ENCODE measurements at regions not wholly inside any gene's neighbourhood (a gene's known extent, or its start where the extent isn't known, plus 50 kb on each side); places are given as distances from the start of the nearest gene placed in this dataset.

DNA sequence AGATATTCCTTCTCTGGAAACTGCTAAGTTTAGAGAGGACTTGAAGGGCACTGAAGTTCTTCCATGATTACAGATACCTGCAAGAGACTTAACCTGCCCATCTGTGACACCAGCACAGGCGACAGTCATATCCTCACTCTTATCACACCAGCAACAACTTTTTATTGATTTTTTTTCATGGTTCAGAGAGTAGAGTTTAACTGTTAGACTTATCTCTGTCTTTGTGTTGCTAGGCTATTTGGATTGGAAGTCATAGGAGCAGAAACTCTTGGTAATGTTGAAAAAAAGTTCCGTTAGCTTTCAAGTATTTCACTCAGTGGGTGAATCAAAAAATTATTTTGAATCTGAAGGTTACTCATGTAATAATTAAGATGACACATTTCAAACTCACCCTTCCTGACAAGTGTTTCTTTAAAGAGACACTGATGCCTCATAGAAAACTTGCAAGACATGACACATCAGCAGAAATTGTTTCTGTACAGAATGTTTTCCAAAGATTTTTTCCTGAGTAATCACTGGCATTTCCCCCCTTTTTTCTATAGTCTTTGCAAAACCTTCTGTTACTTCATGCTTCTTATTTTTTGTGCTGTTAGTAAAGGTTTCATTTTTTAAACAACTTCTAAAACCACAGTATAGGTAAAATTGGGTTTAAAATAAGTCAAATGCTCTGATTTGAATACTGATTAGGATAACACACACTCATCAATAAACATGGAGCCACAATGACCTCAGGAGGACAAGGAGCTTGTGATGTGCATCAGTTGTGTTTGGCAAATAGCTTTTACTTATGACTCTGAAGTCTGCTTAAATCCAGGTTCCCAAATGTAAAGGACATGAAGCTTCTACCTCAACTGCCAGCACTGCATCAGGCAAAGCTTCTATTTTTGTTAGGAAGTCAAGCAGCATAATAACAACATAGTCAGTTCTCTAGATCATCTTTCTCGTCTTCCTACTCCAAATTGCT is 252.9 kb upstream of the MAN1A1 start (continued):
- TF ChIP-seq, protein P1, sequence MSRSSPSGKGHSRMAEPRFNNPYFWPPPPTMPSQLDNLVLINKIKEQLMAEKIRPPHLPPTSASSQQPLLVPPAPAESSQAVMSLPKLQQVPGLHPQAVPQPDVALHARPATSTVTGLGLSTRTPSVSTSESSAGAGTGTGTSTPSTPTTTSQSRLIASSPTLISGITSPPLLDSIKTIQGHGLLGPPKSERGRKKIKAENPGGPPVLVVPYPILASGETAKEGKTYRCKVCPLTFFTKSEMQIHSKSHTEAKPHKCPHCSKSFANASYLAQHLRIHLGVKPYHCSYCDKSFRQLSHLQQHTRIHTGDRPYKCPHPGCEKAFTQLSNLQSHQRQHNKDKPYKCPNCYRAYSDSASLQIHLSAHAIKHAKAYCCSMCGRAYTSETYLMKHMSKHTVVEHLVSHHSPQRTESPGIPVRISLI (tag by site-specific recombination; IDR thresholded peaks at IDR 0.05), result no peak
- TF ChIP-seq ZNF112 (tag by site-specific recombination; IDR thresholded peaks at IDR 0.05), result no peak

DNA sequence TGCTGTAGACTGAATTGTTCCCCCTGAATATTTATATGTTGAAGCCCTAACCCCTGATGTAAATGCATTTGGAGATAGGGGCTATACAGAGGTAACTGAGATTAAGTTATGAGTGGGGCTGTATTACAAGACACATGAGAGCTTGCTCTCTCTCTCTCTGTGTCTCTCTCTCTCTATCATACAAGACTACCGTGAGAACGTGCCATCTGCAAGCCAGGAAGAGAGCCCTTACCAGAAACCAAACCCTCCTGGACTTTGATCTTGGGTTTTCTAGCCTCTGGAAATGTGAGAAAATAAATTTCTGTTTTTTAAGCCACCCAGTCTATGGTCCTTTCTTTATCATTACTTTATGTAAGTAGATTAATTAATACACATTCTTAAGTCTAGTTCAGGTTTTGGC is 249.3 kb upstream of the MAN1A1 start:
- POLR2A ChIA-PET, result no interaction called here
- TF ChIP-seq ZNF157 (tag by site-specific recombination; IDR thresholded peaks at IDR 0.05) (no peak), ZNF169 (tag by site-specific recombination; IDR thresholded peaks at IDR 0.05) (no peak)
- no peaks in the 10 kb centered on the region for H3K4me1 ChIP-seq (ENCODE audit: control insufficient read depth, insufficient read depth, low read length)
- H3K4me3 ChIP-seq (ENCODE audit: low read depth, low read length), result no peak overlapping the region
- no peaks in the 10 kb centered on the region for H3K9me3 ChIP-seq (ENCODE audit: control insufficient read depth, insufficient read depth, low read depth, low read length)
- H3K36me3 ChIP-seq (ENCODE audit: control insufficient read depth in 2 of 2, insufficient read depth in 1 of 2, low read length in 2 of 2), result no peaks in the 10 kb centered on the region
- H3K27ac ChIP-seq (ENCODE audit: extremely low read depth, low read depth, low read length), result no peak overlapping the region
- CTCF ChIA-PET, result no interaction called here

DNA sequence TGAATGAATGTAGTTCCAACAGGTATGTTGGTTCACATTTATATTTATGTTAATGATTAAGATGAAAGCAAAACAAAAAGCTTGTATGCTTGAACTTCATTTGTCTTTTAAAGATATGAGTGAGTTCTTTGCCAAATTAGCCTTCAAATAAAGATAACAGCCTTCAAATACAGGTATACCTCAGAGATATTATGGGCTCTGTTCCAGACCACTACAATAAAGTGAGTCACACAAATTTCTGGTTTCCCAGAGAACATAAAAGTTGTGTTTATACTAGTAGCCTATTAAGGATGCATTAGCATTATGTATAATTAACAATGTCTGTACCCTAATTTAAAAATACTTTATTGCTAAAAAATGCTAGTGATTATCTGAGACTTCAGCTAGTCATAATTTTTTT is 245.3 kb upstream of the MAN1A1 start:
- ChIA-PET CTCF (no interaction called here), POLR2A (no interaction called here)
- Histone ChIP-seq H3K4me3 (ENCODE audit: low read depth, low read length) (no peak overlapping the region), H3K27ac (ENCODE audit: extremely low read depth, low read depth, low read length) (no peak overlapping the region), H3K9me3 (ENCODE audit: control insufficient read depth, insufficient read depth, low read depth, low read length) (no peaks in the 10 kb centered on the region), H3K36me3 (ENCODE audit: control insufficient read depth in 2 of 2, insufficient read depth in 1 of 2, low read length in 2 of 2) (no peaks in the 10 kb centered on the region), H3K4me1 (ENCODE audit: control insufficient read depth, insufficient read depth, low read length) (no peaks in the 10 kb centered on the region)
- TF ChIP-seq ZNF558 (tag by site-specific recombination; IDR thresholded peaks at IDR 0.05) (no peak), ZNF658 (tag by site-specific recombination; IDR thresholded peaks at IDR 0.05) (no peak), KLF16 (tag by site-specific recombination; IDR thresholded peaks at IDR 0.05) (no peak), ZNF146 (tag by site-specific recombination; IDR thresholded peaks at IDR 0.05) (no peak), GLIS2 (tag by site-specific recombination; IDR thresholded peaks at IDR 0.05) (no peak), ZNF202 (tag by site-specific recombination; IDR thresholded peaks at IDR 0.05; ENCODE audit: borderline replicate concordance) (no peak), ZNF266 (tag by site-specific recombination; IDR thresholded peaks at IDR 0.05; ENCODE audit: low read depth) (no peak), MYNN (tag by site-specific recombination; IDR thresholded peaks at IDR 0.05; ENCODE audit: borderline replicate concordance) (no peak), ZNF37A (tag by site-specific recombination; IDR thresholded peaks at IDR 0.05) (no peak)
- TF ChIP-seq, protein P2, sequence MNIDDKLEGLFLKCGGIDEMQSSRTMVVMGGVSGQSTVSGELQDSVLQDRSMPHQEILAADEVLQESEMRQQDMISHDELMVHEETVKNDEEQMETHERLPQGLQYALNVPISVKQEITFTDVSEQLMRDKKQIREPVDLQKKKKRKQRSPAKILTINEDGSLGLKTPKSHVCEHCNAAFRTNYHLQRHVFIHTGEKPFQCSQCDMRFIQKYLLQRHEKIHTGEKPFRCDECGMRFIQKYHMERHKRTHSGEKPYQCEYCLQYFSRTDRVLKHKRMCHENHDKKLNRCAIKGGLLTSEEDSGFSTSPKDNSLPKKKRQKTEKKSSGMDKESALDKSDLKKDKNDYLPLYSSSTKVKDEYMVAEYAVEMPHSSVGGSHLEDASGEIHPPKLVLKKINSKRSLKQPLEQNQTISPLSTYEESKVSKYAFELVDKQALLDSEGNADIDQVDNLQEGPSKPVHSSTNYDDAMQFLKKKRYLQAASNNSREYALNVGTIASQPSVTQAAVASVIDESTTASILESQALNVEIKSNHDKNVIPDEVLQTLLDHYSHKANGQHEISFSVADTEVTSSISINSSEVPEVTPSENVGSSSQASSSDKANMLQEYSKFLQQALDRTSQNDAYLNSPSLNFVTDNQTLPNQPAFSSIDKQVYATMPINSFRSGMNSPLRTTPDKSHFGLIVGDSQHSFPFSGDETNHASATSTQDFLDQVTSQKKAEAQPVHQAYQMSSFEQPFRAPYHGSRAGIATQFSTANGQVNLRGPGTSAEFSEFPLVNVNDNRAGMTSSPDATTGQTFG (tag by site-specific recombination; IDR thresholded peaks at IDR 0.05; ENCODE audit: borderline replicate concordance), result no peak
- TF ChIP-seq, protein P3, sequence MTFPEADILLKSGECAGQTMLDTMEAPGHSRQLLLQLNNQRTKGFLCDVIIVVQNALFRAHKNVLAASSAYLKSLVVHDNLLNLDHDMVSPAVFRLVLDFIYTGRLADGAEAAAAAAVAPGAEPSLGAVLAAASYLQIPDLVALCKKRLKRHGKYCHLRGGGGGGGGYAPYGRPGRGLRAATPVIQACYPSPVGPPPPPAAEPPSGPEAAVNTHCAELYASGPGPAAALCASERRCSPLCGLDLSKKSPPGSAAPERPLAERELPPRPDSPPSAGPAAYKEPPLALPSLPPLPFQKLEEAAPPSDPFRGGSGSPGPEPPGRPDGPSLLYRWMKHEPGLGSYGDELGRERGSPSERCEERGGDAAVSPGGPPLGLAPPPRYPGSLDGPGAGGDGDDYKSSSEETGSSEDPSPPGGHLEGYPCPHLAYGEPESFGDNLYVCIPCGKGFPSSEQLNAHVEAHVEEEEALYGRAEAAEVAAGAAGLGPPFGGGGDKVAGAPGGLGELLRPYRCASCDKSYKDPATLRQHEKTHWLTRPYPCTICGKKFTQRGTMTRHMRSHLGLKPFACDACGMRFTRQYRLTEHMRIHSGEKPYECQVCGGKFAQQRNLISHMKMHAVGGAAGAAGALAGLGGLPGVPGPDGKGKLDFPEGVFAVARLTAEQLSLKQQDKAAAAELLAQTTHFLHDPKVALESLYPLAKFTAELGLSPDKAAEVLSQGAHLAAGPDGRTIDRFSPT (tag by site-specific recombination; IDR thresholded peaks at IDR 0.05), result no peak
- TF ChIP-seq, protein P4, sequence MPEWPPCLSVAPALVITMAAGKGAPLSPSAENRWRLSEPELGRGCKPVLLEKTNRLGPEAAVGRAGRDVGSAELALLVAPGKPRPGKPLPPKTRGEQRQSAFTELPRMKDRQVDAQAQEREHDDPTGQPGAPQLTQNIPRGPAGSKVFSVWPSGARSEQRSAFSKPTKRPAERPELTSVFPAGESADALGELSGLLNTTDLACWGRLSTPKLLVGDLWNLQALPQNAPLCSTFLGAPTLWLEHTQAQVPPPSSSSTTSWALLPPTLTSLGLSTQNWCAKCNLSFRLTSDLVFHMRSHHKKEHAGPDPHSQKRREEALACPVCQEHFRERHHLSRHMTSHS (tag by site-specific recombination; IDR thresholded peaks at IDR 0.05), result no peak
- TF ChIP-seq, protein P5, sequence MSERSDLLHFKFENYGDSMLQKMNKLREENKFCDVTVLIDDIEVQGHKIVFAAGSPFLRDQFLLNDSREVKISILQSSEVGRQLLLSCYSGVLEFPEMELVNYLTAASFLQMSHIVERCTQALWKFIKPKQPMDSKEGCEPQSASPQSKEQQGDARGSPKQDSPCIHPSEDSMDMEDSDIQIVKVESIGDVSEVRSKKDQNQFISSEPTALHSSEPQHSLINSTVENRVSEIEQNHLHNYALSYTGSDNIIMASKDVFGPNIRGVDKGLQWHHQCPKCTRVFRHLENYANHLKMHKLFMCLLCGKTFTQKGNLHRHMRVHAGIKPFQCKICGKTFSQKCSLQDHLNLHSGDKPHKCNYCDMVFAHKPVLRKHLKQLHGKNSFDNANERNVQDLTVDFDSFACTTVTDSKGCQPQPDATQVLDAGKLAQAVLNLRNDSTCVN (tag by site-specific recombination; optimal IDR thresholded peaks at IDR 0.05), result no peak

Data from HEK293 (cell line).